LNCAP (cell line): ENCODE measurements at regions not wholly inside any gene's neighbourhood (a gene's known extent, or its start where the extent isn't known, plus 50 kb on each side); places are given as distances from the start of the nearest gene placed in this dataset.

ENCODE experiments used
- TF ChIP-seq, protein P1 (sequence below): fragments of 450-650 bp; IDR thresholded peaks from 2 replicates; pipeline ENCODE4 v1.5.1; 2017; ENCODE audit warnings: mild to moderate bottlenecking

GRCh38 chr16:6496996-6497395, 835.6 kb upstream of the RBFOX1 start:
- TF ChIP-seq, protein P1, sequence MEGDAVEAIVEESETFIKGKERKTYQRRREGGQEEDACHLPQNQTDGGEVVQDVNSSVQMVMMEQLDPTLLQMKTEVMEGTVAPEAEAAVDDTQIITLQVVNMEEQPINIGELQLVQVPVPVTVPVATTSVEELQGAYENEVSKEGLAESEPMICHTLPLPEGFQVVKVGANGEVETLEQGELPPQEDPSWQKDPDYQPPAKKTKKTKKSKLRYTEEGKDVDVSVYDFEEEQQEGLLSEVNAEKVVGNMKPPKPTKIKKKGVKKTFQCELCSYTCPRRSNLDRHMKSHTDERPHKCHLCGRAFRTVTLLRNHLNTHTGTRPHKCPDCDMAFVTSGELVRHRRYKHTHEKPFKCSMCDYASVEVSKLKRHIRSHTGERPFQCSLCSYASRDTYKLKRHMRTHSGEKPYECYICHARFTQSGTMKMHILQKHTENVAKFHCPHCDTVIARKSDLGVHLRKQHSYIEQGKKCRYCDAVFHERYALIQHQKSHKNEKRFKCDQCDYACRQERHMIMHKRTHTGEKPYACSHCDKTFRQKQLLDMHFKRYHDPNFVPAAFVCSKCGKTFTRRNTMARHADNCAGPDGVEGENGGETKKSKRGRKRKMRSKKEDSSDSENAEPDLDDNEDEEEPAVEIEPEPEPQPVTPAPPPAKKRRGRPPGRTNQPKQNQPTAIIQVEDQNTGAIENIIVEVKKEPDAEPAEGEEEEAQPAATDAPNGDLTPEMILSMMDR = no peak

- TF ChIP-seq, protein P1 = no peak
Observed at GRCh38 chr16:6495486-6496210, 837.0 kb upstream of the RBFOX1 start.

- TF ChIP-seq, protein P1 = no peak
Observed at GRCh38 chr16:6494716-6495115, 837.9 kb upstream of the RBFOX1 start.

DNA sequence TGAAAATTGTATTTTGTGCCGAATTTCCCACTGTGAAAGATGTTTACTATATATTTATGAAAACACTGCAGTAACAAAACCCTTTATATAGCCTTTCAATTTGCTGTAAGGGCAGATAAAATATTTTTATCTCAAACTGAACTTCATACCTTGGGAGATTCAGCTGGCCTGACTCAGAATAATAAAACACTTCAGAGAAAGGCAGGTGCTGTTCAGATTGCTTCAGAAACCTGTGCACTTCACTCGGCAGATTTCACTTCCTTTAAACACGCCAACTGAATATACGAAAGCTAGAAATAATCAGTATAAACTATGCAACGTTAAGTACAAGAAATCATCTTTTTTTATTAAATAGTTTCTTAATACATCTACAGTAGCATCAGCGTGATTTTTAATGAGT, 839.1 kb upstream of the RBFOX1 start:
- TF ChIP-seq, protein P1 = no peak

DNA sequence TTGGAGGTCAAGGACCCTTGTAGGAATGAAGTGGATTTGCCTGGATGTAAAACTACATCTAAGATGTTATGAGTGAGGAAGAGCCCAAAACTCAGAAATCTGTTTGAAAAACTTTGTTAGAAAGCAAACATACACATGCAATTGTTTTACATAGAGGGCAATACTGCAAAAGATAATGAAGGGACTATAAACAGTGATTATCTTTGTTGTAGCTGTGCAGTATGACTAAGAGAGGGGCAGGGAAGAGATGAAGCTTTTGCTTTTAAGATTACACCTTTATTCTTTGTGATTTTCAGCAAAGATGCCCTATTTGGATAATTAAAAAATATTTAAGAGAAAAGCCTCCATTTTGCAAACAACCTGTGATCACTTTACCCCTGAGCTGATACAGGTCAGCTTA, 839.9 kb upstream of the RBFOX1 start:
- TF ChIP-seq, protein P1 = no peak

DNA sequence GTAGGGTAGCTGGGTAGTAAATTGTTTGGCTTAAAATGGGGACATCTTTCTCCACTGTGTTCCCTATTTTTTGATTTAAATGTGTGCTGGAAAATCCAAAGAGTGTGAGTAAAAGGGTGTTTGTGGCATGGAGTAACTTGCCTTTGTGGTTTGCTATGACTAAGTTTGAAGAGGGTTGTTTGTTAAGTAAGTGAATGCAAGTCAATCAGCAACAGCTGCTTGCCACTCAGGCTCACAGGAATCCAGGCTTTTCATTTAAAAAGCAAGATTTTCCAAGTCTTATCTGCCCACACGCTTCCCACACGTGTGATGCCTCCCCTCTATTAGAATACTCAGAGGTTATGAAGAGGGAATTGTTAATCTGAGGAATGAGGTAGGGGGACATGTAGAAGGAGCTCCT, 847.7 kb upstream of the RBFOX1 start:
- TF ChIP-seq, protein P1 = no peak

- TF ChIP-seq, protein P1 = no peak
Observed at GRCh38 chr16:6484081-6484480, 848.6 kb upstream of the RBFOX1 start.
